SK-N-MC (cell line): ENCODE measurements at regions not wholly inside any gene's neighbourhood (a gene's known extent, or its start where the extent isn't known, plus 50 kb on each side); places are given as distances from the start of the nearest gene placed in this dataset.

Experiments
- DNase-seq: peaks from one replicate; pipeline ENCODE4 v3.0.0-alpha.2; 2011; ENCODE audit warnings: low read depth, low spot score
- H3K27ac ChIP-seq: fragments of 200-600 bp; sonication (generic); 2 replicates; pipeline ENCODE4 v1.5.1; 2016; ENCODE audit warnings: mixed run types
- H3K36me3 ChIP-seq: fragments of 200-600 bp; sonication (generic); 2 replicates; pipeline ENCODE4 v1.6.1; 2017; ENCODE audit warnings: antibody characterized with exemption, low read length, mixed read lengths; ENCODE audit not compliant: insufficient read depth
- H3K4me3 ChIP-seq: fragments of 200-600 bp; sonication (generic); 2 replicates; pipeline ENCODE4 v1.5.1; 2016
- H3K9ac ChIP-seq: fragments of 200-600 bp; sonication (generic); 2 replicates; pipeline ENCODE4 v1.8.0; 2017; ENCODE audit warnings: mixed run types, mixed read lengths; ENCODE audit not compliant: insufficient read length
- H3K9me3 ChIP-seq: fragments of 200-600 bp; sonication (generic); 2 replicates; pipeline ENCODE4 v1.6.1; 2017; ENCODE audit warnings: low read depth, mild to moderate bottlenecking, antibody characterized with exemption, low read length, moderate library complexity, mixed read lengths
- EZH2 ChIP-seq: fragments of 200-600 bp; sonication (generic); IDR thresholded peaks from one replicate; pipeline ENCODE4 v1.6.1; 2017; ENCODE audit warnings: antibody characterized with exemption
- FOXP2 ChIP-seq: optimal IDR thresholded peaks from 2 replicates; pipeline ENCODE3; 2011; ENCODE audit warnings: mild to moderate bottlenecking, moderate library complexity; ENCODE audit not compliant: insufficient read depth; ENCODE audit errors: extremely low read length, control extremely low read depth
- POLR2AphosphoS5 ChIP-seq: IDR thresholded peaks from 2 replicates; pipeline ENCODE4 v1.6.1; 2012; ENCODE audit warnings: mild to moderate bottlenecking, low read depth, low read length, borderline replicate concordance

- Histone ChIP-seq H3K27ac (no peak overlapping the region), H3K9ac (no peak overlapping the region), H3K36me3 (no peaks in the 10 kb centered on the region), H3K4me3 (no peak overlapping the region), H3K9me3 (no peaks in the 10 kb centered on the region)
- no peak for DNase-seq
- no peak for TF ChIP-seq FOXP2
- TF ChIP-seq EZH2: no peak
- no peak for TF ChIP-seq POLR2AphosphoS5
Measured at GRCh38 chr21:27812279-27812678, 845.4 kb upstream of the ADAMTS5 start.

- no peaks in the 10 kb centered on the region for H3K9me3 ChIP-seq
- TF ChIP-seq POLR2AphosphoS5: no peak
- no peak for TF ChIP-seq EZH2
- TF ChIP-seq FOXP2: no peak
- no peak overlapping the region for H3K9ac ChIP-seq
- no peaks in the 10 kb centered on the region for H3K36me3 ChIP-seq
- no peak for DNase-seq
- H3K4me3 ChIP-seq: no peak overlapping the region
- no peak overlapping the region for H3K27ac ChIP-seq
Measured at GRCh38 chr21:27808923-27809322, 842.0 kb upstream of the ADAMTS5 start.

DNA sequence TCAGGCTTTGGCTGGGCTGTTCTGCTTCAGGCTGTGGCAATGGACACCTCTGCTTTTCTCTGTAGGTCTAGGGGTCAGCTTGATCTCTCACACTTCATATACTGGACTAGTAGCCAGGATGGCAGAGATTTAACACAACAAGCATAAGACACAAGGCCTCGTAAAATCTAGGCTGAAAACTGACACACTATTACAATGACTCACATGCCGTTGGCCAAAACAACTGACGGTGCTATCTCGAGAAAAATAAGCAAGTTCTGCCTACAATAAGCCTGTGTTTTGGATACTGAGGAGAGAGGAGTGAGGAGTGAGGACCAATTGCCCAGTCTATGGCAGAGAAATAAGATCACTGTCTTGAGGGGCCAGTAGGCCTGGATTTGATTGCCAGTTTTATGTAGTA, 840.7 kb upstream of the ADAMTS5 start:
- no peak for DNase-seq
- Histone ChIP-seq H3K4me3 (no peak overlapping the region), H3K9me3 (no peaks in the 10 kb centered on the region), H3K9ac (no peak overlapping the region), H3K27ac (no peak overlapping the region), H3K36me3 (no peaks in the 10 kb centered on the region)
- TF ChIP-seq FOXP2 (no peak), POLR2AphosphoS5 (no peak), EZH2 (no peak)

DNA sequence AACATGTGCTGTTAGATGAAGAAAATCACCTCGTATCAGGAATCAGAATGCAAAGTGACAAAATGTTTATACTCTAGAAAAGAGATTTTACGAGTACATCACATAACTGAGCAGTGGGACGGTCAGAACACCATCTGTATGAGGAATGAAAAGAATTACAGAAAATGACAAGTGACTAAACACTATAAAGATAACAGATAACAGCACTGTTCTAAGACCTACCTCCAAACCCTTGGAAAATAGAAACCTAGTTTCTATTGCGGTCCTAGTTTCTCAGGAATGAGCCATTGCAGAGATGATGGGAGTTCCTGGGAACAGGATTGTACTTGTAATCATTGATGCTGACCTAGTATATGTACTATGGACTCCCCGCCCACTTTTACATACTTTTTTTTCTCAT, 839.4 kb upstream of the ADAMTS5 start:
- Histone ChIP-seq H3K4me3 (no peak overlapping the region), H3K36me3 (no peaks in the 10 kb centered on the region), H3K9ac (no peak overlapping the region), H3K27ac (no peak overlapping the region), H3K9me3 (no peaks in the 10 kb centered on the region)
- TF ChIP-seq FOXP2 (no peak), EZH2 (no peak), POLR2AphosphoS5 (no peak)
- DNase-seq: no peak

DNA sequence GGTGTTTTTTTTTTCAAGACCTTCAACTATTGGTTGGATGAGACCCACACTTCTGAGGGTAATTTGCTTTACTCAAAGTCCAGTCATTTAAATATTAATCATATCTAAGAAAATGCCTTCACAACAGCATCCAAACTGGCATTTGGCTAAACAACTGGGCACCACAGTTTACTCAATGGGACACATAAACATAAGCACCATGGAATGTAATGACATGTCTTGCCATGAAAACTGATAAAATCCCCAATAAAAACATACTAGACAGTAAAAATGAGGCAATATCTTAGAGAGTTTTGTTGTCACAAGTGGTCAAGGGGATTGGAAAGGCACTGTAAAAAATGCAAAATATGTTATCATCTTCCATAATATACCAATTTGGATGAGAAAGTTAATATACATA, 838.8 kb upstream of the ADAMTS5 start:
- no peak for TF ChIP-seq FOXP2
- no peak for TF ChIP-seq EZH2
- TF ChIP-seq POLR2AphosphoS5: no peak
- no peak for DNase-seq
- no peaks in the 10 kb centered on the region for H3K9me3 ChIP-seq
- no peak overlapping the region for H3K27ac ChIP-seq
- H3K36me3 ChIP-seq: no peaks in the 10 kb centered on the region
- H3K9ac ChIP-seq: no peak overlapping the region
- H3K4me3 ChIP-seq: no peak overlapping the region

GRCh38 chr21:27804515-27804914, 837.6 kb upstream of the ADAMTS5 start:
- no peak overlapping the region for H3K27ac ChIP-seq
- TF ChIP-seq EZH2 (no peak), POLR2AphosphoS5 (no peak), FOXP2 (no peak)
- no peaks in the 10 kb centered on the region for H3K9me3 ChIP-seq
- no peak overlapping the region for H3K4me3 ChIP-seq
- no peaks in the 10 kb centered on the region for H3K36me3 ChIP-seq
- DNase-seq: no peak
- H3K9ac ChIP-seq: no peak overlapping the region

DNA sequence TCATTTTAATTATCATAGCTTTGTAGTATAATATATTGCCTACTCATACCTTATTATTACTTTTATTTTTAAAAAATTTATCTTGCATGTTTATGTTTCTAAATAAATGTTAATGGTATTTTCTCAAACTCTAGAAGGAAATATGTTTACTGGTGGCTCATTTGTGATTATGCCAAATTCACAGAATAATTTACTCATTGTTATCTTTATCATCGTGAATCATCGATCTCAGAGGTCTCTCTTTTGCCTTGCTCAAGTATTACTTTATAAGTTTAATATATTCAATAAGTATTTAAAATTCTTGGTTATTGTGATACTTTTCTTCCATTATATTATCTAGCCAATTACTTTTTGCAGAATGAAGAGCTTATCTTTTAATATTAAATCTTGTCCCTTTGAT, 836.7 kb upstream of the ADAMTS5 start:
- TF ChIP-seq FOXP2 (no peak), EZH2 (no peak), POLR2AphosphoS5 (no peak)
- H3K27ac ChIP-seq: no peak overlapping the region

DNA sequence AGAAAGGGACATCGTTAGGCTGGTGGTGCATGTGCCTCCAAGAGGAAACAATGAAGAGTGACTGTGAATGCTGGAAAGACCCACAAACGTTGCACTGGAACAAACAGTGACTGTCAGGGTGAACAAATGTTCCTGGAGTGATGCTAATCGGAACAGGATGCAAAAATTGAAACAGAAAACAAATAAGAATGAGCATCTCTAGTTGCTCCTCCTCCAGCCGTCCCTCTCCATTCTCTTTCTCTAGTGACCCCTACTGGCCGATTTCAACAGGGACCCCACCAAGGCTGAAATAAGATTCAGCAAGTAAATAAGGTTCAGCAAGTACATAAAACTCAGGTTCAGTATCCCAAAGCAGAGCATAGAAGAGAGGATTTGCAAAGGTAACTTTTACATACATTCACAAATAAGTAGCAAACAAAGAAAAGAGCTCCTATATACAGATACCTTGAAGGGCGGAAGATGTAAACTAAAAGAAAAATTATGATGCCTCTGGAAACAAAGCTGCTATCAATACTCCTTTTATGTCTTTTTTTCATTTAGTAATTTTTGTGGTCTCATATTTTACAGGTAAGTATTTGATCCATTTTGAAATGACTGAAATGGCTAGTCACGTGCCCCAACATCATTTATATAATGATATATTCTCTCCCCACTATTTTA, 836.1 kb upstream of the ADAMTS5 start:
- no peaks in the 10 kb centered on the region for H3K9me3 ChIP-seq
- DNase-seq: no peak
- H3K36me3 ChIP-seq: no peaks in the 10 kb centered on the region
- no peak overlapping the region for H3K27ac ChIP-seq
- H3K4me3 ChIP-seq: no peak overlapping the region
- no peak overlapping the region for H3K9ac ChIP-seq
- TF ChIP-seq POLR2AphosphoS5 (no peak), EZH2 (no peak), FOXP2 (no peak)

More for the DNA sequence above, 836.7 kb upstream of the ADAMTS5 start:
- DNase-seq: no peak
- no peaks in the 10 kb centered on the region for H3K36me3 ChIP-seq
- no peaks in the 10 kb centered on the region for H3K9me3 ChIP-seq
- H3K9ac ChIP-seq: no peak overlapping the region
- H3K4me3 ChIP-seq: no peak overlapping the region

DNA sequence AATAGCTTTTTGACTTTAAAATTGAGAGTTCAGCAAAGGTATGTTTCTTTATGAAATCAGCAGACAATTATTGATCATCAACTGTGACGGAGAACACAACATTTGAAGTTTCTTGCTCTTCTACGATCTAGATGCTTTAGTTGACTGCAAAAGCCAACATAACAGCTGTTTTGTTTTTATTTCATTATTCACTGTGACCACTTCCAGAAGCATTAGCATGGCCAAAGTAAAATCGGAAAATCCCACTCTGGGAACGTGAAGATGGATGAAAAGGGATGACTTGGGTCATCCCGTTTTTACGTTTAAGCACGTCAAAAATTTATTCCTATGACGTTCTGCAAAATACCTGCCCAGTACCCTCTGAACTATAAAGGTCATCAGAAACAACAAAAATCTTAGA, 833.0 kb upstream of the ADAMTS5 start:
- no peaks in the 10 kb centered on the region for H3K36me3 ChIP-seq
- no peak overlapping the region for H3K9ac ChIP-seq
- DNase-seq: no peak
- no peak for TF ChIP-seq FOXP2
- TF ChIP-seq EZH2: no peak
- TF ChIP-seq POLR2AphosphoS5: no peak
- no peaks in the 10 kb centered on the region for H3K9me3 ChIP-seq
- no peak overlapping the region for H3K4me3 ChIP-seq
- H3K27ac ChIP-seq: no peak overlapping the region
